Uterus (tissue), 3 donors: ENCODE measurements at regions not wholly inside any gene's neighbourhood (a gene's known extent, or its start where the extent isn't known, plus 50 kb on each side); places are given as distances from the start of the nearest gene placed in this dataset.

Experiments used
- DNase-seq, 2 donors: peaks; one replicate each; pipeline ENCODE4 v3.0.0-alpha.2; 2019 to 2020
- H3K27ac ChIP-seq, 2 donors: fragments of 200-600 bp; sonication (generic); 1 replicate in 1 of 2; 2 replicates in 1 of 2; pipeline ENCODE4 v1.5.1; 2016 to 2018
- H3K27me3 ChIP-seq, 2 donors: fragments of 200-600 bp; sonication (generic); one replicate each; pipeline ENCODE4 v1.5.1; 2018 to 2019; ENCODE audit warnings: control low read depth in 1 of 2
- H3K36me3 ChIP-seq, 2 donors: fragments of 200-600 bp; sonication (generic); one replicate each; pipeline ENCODE4 v1.5.1; 2019; ENCODE audit warnings: control low read depth in 1 of 2
- H3K4me1 ChIP-seq, 2 donors: fragments of 200-600 bp; sonication (generic); one replicate each; pipeline ENCODE4 v1.5.1; 2018 to 2019; ENCODE audit warnings: control low read depth in 1 of 2
- H3K4me3 ChIP-seq, 2 donors: fragments of 200-600 bp; sonication (generic); 1 replicate in 1 of 2; 2 replicates in 1 of 2; pipeline ENCODE4 v1.5.1; 2018 to 2019; ENCODE audit warnings: mild to moderate bottlenecking in 1 of 2
- H3K9me3 ChIP-seq, 2 donors: fragments of 200-600 bp; sonication (generic); one replicate each; pipeline ENCODE4 v1.5.1; 2019; ENCODE audit warnings: control low read depth in 1 of 2
- CTCF ChIP-seq, 4 experiments: fragments of 200-600 bp in 2 of 4; fragments of 450-650 bp in 2 of 4; sonication (generic) in 2 of 4; IDR thresholded peaks; one replicate each; pipeline ENCODE4 v1.5.1; 2016 to 2019; ENCODE audit warnings: antibody characterized with exemption in 4 of 4, mild to moderate bottlenecking in 2 of 4, moderate library complexity in 1 of 4
- POLR2A ChIP-seq, 2 donors: fragments of 450-650 bp; IDR thresholded peaks; one replicate each; pipeline ENCODE4 v1.6.1; 2016; ENCODE audit warnings: antibody characterized with exemption in 2 of 2, mild to moderate bottlenecking in 1 of 2, moderate library complexity in 1 of 2
- intact Hi-C: fragments of 100-400 bp; cut with DNase I; formaldehyde crosslinking; loops from one replicate; pipeline ENCODE4 v1.15.1; 2023; ENCODE audit warnings: low total_unique reads
- donor health status: DM: yes; HTN: yes; CAD: no.

DNA sequence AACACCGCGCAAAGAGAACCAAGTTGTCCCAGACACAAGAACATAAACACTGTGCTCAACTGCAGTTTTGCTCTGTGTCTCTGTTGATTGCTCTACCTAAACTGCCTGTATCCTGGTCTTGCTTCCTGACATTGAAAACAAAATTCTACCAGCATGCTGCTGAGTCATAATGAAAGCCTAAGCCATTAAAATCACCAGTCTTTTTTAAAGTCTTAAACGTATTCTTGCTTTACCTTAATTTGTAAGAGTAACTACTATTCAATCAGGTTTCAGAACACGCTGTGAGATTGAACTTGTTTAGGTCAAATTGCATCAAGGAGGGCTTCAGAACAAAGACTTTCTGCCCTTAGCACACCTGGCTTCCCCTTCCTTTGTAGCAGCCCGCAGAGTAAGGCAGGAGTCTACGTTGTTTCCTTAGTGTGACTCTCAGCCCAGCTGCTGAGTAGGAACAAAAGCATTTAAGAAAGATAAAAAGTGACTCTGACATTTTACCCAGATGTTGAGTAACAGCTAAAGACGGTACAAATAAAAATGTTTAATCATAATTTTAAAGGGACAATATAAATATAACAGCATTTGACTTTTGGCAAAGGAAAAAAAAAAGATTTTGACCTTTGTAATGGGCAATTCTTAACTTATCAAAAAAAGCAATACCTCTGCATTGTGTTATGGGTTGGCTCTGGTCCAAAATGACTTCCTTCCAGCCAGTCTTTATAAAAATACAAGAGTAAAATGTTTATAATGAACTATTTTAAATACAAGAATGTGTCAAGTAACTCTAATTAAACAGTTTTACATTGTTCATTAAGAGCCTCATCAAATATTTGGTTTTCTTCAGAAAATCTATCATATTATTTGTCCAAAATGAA lies 186.9 kb upstream of the ADGRL4 start:
- peak in 1 of 2 donors; percentile 19 for DNase-seq
- TF ChIP-seq CTCF (IDR thresholded peaks at IDR 0.05) = no peak
- no peak for TF ChIP-seq POLR2A (IDR thresholded peaks at IDR 0.05)
- H3K36me3 ChIP-seq = no peaks in the 10 kb centered on the region
- H3K27ac ChIP-seq = peak overlapping the region; percentile 33 to 58
- H3K27me3 ChIP-seq = no peaks in the 10 kb centered on the region
- no peak overlapping the region for H3K4me3 ChIP-seq
- no peaks in the 10 kb centered on the region for H3K9me3 ChIP-seq
- no peaks in the 10 kb centered on the region for H3K4me1 ChIP-seq
- intact Hi-C loops = no loop called here

DNA sequence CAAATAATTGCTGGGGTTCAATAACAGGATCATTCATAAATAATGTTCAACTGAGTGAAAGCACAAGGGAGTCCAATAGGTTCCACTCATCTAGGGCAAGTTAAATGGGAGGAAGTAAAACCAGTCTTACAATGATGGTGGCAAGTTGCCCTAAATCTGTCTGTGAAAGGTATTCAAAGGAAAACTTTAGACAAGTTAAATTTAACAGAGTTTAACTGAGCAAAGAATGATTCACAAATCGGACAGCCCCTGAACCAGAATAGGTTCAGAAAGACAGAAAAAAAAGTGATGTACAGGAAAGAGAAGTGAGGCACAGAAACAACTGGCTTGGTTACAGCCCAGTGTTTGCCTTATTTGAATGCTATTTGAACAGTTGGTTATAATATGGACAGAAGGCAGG lies 183.5 kb upstream of the ADGRL4 start:
- Histone ChIP-seq H3K27me3 (no peaks in the 10 kb centered on the region), H3K27ac (no peak overlapping the region), H3K9me3 (no peaks in the 10 kb centered on the region), H3K36me3 (no peaks in the 10 kb centered on the region), H3K4me3 (no peak overlapping the region), H3K4me1 (no peaks in the 10 kb centered on the region)
- intact Hi-C loops = no loop called here
- no peak for DNase-seq
- TF ChIP-seq POLR2A (IDR thresholded peaks at IDR 0.05) = no peak
- TF ChIP-seq CTCF (IDR thresholded peaks at IDR 0.05) = no peak

GRCh38 chr1:79188337-79188736 lies 181.8 kb upstream of the ADGRL4 start:
- Histone ChIP-seq H3K4me3 (no peak overlapping the region), H3K36me3 (no peaks in the 10 kb centered on the region), H3K4me1 (no peaks in the 10 kb centered on the region), H3K27ac (no peak overlapping the region), H3K27me3 (no peaks in the 10 kb centered on the region), H3K9me3 (no peaks in the 10 kb centered on the region)
- DNase-seq = no peak
- no peak for TF ChIP-seq POLR2A (IDR thresholded peaks at IDR 0.05)
- intact Hi-C loops = no loop called here

GRCh38 chr1:79186260-79186659 lies 179.7 kb upstream of the ADGRL4 start:
- no peak overlapping the region for H3K27ac ChIP-seq
- no peaks in the 10 kb centered on the region for H3K36me3 ChIP-seq
- H3K4me1 ChIP-seq = no peaks in the 10 kb centered on the region
- no peak for DNase-seq
- intact Hi-C loops = no loop called here
- no peaks in the 10 kb centered on the region for H3K9me3 ChIP-seq
- TF ChIP-seq POLR2A (IDR thresholded peaks at IDR 0.05) = no peak
- TF ChIP-seq CTCF (IDR thresholded peaks at IDR 0.05) = no peak
- no peak overlapping the region for H3K4me3 ChIP-seq
- no peaks in the 10 kb centered on the region for H3K27me3 ChIP-seq

GRCh38 chr1:79177844-79178243 lies 171.3 kb upstream of the ADGRL4 start:
- Histone ChIP-seq H3K36me3 (no peaks in the 10 kb centered on the region), H3K4me1 (no peaks in the 10 kb centered on the region), H3K27me3 (no peaks in the 10 kb centered on the region), H3K9me3 (no peaks in the 10 kb centered on the region), H3K4me3 (no peak overlapping the region), H3K27ac (no peak overlapping the region)
- intact Hi-C loops = no loop called here
- no peak for DNase-seq
- TF ChIP-seq CTCF (IDR thresholded peaks at IDR 0.05) (no peak), POLR2A (IDR thresholded peaks at IDR 0.05) (no peak)
